Epidermal melanocyte (primary cell): ENCODE measurements at regions not wholly inside any gene's neighbourhood (a gene's known extent, or its start where the extent isn't known, plus 50 kb on each side); places are given as distances from the start of the nearest gene placed in this dataset.
"Not testable (repeated sequence)": the region's sequence is repeated elsewhere in the genome, so short reads cannot be mapped to it uniquely, and the experiment has no call there.

ENCODE experiments used
- DNase-seq: peaks from one replicate; pipeline ENCODE4 v3.0.0; 2011; ENCODE audit warnings: low spot score; ENCODE audit not compliant: insufficient read length

DNA sequence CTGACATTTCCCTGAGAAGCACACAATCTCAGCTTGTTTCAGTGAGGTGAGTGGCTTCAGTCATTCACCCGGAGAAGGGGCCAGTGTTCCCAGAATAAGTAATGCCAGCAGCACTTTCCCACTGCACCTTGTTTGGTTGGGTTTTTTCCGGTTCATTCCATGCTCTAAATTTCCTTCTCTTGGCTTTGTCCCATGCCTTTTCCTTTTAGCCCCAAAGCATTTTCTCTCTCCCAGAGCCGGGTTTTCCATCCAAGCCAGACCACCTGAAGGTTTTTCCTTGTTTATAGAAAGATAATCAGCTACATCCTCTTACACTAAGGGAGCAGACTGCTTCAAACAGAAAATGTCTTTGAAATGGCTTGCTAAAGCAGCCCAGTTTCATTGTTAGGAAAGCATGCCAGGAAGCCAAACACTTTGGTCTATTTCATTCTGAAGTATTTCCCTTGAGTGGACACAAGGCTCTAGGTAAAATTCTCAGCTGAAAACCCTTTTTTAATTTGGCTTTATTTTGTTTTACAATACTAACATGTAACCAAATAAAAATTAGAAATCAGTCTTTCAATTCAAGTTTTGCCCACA lies 501.6 kb downstream of the DTWD2 start:
- DNase-seq = no peak

- DNase-seq = no peak
Observed at GRCh38 chr5:118479285-118479684, 509.1 kb downstream of the DTWD2 start.

DNA sequence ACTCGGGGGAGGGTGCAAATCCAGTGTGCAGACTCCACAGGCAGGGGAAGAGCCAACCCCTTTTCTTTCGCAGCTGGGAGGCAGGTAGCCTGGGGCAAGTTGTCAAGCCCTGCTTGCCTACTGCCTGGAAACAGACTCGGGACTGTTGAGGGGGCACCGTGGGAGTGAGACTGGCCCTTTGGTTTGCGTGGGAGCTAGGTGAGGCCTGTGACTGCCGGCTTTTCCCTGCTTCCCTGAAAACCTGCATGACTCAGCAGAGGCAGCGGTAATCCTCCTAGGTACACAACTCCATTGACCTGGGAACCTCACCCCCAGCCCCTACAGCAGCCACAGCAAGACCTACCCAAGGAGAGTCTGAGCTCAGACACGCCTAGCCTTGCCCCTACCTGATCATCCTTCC lies 509.5 kb downstream of the DTWD2 start:
- DNase-seq = no peak

DNA sequence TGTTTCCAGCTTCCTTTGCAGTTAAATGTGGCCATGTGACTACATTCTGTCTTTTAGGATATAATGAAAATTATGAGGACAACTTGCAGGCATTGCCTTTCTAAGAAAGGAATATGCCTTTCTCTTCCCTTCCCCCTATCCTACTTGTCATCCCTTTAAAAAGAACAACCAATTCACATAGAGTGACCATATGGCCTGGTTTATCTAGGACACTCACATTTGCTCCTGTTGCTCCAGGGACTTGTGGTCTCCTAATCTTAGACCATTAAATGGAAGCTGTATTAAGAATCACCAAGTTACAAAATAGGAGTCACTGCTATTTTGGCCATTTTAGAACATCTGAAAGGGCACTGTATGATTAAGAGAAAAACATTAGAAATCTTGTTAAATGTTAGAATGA lies 520.3 kb downstream of the DTWD2 start:
- DNase-seq = no peak

DNA sequence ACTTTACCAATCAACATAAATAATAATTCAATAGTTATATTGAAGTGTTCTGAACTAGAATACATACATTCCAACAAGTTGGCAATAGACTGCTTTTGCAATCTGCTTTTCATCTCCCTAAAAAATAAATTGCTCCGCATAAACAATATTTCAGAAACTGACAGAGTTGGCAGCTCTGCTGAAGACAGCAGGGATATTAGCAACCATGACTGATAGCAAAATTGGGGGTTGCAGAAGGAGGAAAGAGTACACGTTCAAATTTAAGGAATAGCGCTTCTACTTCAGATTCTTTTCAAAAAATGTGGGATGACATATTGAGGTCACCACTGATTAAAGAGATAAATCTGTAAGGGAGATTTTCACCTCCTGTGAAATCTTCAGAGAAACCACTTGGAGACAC lies 521.2 kb downstream of the DTWD2 start:
- DNase-seq = no peak

GRCh38 chr5:118466418-118466817 lies 521.9 kb downstream of the DTWD2 start:
- DNase-seq = no peak

DNA sequence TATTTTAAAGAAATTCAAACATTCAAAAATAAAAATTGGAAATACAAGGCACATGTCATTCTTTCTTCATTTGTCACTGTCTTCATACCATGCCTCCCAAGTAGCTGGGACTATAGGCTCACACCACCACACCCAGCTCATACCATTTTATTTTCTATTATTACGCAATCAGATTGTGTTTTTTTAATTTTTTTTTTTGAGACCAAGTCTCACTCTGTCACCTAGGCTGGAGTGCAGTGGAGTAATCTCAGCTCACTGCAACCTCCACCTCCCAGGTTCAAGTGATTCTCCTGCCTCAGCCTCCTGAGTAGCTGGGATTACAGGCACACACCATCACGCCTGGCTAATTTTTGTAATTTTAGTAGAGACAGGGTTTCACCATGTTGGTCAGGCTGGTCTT lies 526.1 kb downstream of the DTWD2 start:
- DNase-seq = not testable (repeated sequence)

GRCh38 chr5:118461436-118461835 lies 526.9 kb downstream of the DTWD2 start:
- DNase-seq = no peak

- no peak for DNase-seq
Observed at GRCh38 chr5:118459490-118459889, 528.9 kb downstream of the DTWD2 start.

DNA sequence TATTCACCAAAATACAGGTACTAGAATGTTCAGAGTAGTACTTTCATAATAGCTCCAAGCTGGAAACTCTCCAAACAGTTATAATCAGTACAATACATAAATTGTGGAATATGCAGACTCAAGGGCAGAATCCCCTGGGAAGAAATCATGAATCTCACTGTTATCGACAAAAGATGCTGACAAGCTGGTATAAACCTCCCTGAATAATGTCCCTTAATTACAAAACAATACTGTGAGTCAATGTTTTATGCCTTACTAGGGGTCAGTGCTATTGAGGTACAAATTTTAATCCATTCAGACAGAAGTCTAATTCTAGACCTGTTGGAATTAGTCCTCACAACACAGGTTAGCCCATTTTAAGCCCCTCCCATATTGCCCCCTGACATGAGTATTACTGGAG lies 532.3 kb downstream of the DTWD2 start:
- no peak for DNase-seq

DNA sequence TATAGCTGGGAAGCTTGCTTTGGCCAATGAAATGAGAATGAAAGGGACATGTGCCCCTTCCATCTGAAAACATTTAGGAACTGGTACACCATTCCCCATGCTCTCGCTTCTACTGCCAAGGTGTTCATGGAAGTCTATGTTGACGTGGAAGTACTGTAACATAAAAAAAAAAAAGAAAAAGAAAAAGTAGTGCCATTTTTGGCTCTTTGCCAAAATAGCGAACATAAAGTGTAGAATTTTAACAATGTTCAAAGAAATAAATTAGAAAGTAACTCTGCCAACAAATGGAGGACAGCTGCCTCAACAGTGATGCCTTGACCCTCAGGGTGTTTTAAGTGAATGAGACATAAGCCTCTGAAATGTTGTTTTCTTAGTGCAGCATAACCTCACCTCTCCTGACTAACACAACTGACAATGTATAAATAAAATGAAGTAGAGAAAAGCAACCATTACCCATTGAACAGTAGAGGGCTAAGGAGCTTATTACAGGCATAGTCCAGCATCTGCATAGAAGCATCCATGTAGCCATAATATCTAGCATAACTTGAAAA lies 536.6 kb downstream of the DTWD2 start:
- no peak for DNase-seq

- DNase-seq = no peak
Observed at GRCh38 chr5:118450554-118451332, 537.6 kb downstream of the DTWD2 start.

DNA sequence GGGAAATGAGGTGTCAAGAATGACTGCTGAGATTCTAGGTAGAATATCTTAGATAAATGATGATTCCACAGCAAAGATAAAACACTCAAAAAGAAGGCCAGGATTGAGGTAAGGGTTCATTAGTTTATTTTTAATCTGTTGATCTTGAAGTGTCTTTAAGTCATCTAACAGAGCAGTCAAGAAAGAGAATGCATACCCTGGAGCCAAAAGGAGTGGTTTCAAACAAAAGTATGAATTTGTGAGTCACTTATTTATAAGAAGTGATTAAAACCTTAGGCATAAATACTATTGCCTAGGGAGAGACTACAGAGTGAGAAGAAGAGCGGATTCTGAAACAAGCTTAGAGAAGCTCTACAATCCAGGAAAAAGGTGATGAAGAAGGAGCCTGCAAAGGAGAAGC lies 541.0 kb downstream of the DTWD2 start:
- no peak for DNase-seq

DNA sequence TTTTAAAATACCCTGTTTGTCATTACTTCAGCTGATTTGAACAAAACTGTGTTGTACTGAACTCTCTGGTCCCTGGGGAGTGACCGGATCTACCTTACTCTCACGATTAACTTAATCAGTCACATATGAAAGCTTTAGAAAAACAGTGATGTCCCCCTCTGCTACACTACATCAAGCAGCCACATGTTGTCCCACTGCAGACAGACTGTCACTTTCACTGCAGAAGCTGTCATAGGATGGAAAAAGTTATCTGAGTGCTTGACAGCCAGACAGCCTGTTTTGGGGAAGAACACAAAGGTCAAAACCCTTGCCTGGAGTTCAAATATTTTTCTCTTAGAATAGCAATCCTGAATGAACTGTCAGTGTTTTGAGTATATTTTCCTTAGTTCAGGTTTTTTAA lies 546.4 kb downstream of the DTWD2 start:
- DNase-seq = no peak

GRCh38 chr5:118441034-118441433 lies 547.3 kb downstream of the DTWD2 start:
- no peak for DNase-seq

DNA sequence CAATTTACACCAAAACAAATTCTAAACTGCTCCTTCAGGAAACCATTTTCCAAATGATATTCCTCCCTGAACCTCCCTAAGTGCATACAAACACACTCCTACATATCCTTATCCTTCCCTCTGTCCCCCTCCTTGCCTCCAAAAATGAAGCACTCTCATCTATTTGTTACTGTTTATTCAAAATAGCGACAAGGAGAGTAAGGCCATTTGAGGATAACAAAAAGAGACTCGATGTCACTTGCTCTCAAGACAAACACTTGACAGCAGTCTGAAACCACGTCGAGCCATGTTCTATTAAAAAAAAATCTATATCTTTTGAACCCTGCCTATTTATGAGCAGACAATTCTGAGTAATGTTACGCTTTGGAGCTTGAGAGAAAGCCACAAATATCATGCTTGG lies 547.9 kb downstream of the DTWD2 start:
- DNase-seq = no peak

GRCh38 chr5:118439831-118440230 lies 548.5 kb downstream of the DTWD2 start:
- no peak for DNase-seq

DNA sequence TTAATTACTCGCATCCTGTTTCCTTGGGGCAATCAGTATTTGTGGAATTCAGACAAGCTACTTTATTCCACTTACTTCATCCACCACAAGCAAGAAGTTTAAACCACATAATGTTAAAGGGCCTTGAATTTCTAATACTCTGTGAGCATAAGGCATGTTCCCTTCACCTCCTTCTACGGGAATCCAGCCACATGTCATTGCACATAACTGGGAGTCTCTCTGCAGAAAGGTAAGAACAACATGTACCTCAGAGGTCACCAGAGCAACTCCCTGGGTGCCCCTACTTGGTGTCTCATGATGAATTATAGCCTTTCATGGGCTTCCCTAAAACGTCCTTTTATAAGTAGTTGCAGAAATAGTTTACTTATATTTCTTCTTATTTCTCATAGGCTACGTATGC lies 553.2 kb downstream of the DTWD2 start:
- no peak for DNase-seq

- DNase-seq = no peak
Observed at GRCh38 chr5:118434522-118434921, 553.8 kb downstream of the DTWD2 start.

GRCh38 chr5:118430076-118430475 lies 558.3 kb downstream of the DTWD2 start:
- no peak for DNase-seq

DNA sequence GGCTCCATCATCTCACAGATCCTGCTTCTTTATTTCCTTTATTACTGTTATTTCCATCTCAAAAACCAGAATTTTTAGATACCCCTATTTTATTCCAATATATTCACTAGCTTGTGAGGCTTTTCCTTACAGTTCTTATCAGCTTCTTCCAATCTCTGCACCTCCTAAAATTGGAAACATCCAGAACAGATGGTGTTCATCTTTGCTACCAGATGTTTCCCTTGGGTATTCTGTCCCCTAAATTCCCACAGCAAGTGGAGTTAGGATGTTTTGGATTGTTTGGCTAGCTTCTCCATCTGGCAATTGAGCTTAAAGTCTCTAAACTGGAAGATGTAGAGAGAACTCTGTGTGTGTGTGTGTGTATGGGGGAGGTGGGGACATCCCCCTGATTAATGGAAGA lies 580.4 kb downstream of the DTWD2 start:
- DNase-seq = no peak

DNA sequence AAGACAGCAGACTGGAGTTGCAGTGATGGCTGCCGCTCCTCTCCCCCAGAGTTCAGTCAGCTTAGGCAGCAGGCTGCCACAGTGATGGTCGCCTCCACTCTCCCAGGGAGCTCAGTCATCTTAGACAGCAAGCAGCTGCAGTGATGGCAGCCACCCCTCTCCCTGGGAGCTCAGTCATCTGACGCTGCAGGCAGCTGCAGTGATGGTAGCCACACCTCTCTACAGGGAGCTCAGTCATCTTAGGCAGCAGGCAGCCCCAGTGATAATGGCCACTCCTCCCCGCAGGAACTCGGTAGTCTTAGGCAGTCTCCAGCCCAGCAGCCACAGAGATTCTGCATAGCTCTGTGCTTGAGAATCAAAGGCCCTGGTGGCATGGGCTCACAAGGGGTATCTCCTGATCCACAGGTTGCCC lies 582.7 kb downstream of the DTWD2 start:
- no peak for DNase-seq

- no peak for DNase-seq
Observed at GRCh38 chr5:118397236-118397635, 591.1 kb downstream of the DTWD2 start.
